GM18909 (cell line): ENCODE measurements at regions not wholly inside any gene's neighbourhood (a gene's known extent, or its start where the extent isn't known, plus 50 kb on each side); places are given as distances from the start of the nearest gene placed in this dataset.

Source experiments
- ATAC-seq: cut with Tn5 transposase; IDR thresholded peaks from one replicate; pipeline ENCODE4 v1.9.1; 2021; ENCODE audit warnings: mild to moderate bottlenecking; ENCODE audit not compliant: unreplicated experiment, poor library complexity

- no peak for ATAC-seq
These were observed 813.4 kb downstream of the MTRR start for GRCh38 chr5:8682381-8682780.

- no peak for ATAC-seq
These were observed 814.5 kb downstream of the MTRR start for GRCh38 chr5:8683496-8683895.

GRCh38 chr5:8685704-8686103, 816.8 kb downstream of the MTRR start:
- ATAC-seq, result no peak

- ATAC-seq, result no peak
These were observed 817.8 kb downstream of the MTRR start for GRCh38 chr5:8686707-8687106.

- no peak for ATAC-seq
These were observed 820.8 kb downstream of the MTRR start for GRCh38 chr5:8689773-8690172.

GRCh38 chr5:8691221-8691620, 822.3 kb downstream of the MTRR start:
- no peak for ATAC-seq

- no peak for ATAC-seq
These were observed 824.4 kb downstream of the MTRR start for GRCh38 chr5:8693341-8693844.

GRCh38 chr5:8694545-8694944, 825.6 kb downstream of the MTRR start:
- ATAC-seq, result no peak

GRCh38 chr5:8695902-8696845, 827.2 kb downstream of the MTRR start:
- ATAC-seq, result no peak

- no peak for ATAC-seq
These were observed 831.3 kb downstream of the MTRR start for GRCh38 chr5:8700222-8700621.

- no peak for ATAC-seq
These were observed 831.7 kb downstream of the MTRR start for GRCh38 chr5:8700671-8701070.

- ATAC-seq, result no peak
These were observed 832.3 kb downstream of the MTRR start for GRCh38 chr5:8701251-8701650.

GRCh38 chr5:8710426-8710930, 835.4 kb downstream of the SEMA5A start:
- no peak for ATAC-seq

GRCh38 chr5:8714198-8714597, 831.7 kb downstream of the SEMA5A start:
- no peak for ATAC-seq

- ATAC-seq, result no peak
These were observed 831.0 kb downstream of the SEMA5A start for GRCh38 chr5:8714861-8715260.

- no peak for ATAC-seq
These were observed 826.1 kb downstream of the SEMA5A start for GRCh38 chr5:8719796-8720195.

- no peak for ATAC-seq
These were observed 825.4 kb downstream of the SEMA5A start for GRCh38 chr5:8720506-8720905.

- ATAC-seq, result no peak
These were observed 824.3 kb downstream of the SEMA5A start for GRCh38 chr5:8721536-8721935.

GRCh38 chr5:8726383-8727036, 819.4 kb downstream of the SEMA5A start:
- no peak for ATAC-seq

GRCh38 chr5:8727396-8727795, 818.5 kb downstream of the SEMA5A start:
- no peak for ATAC-seq

GRCh38 chr5:8729437-8729836, 816.4 kb downstream of the SEMA5A start:
- no peak for ATAC-seq
